Liver (tissue), 3 donors: ENCODE measurements at regions not wholly inside any gene's neighbourhood (a gene's known extent, or its start where the extent isn't known, plus 50 kb on each side); places are given as distances from the start of the nearest gene placed in this dataset.

Experiments used
- EGR1 ChIP-seq, 2 donors: IDR thresholded peaks; 2 replicates each; pipeline ENCODE4 v1.6.1; 2016 to 2018; ENCODE audit warnings: antibody characterized with exemption in 2 of 2, low read depth in 2 of 2
- FOXA1 ChIP-seq: IDR thresholded peaks from 2 replicates; pipeline ENCODE4 v1.6.1; 2016; ENCODE audit warnings: antibody characterized with exemption
- FOXA2 ChIP-seq: IDR thresholded peaks from 2 replicates; pipeline ENCODE4 v1.6.1; 2016; ENCODE audit warnings: antibody characterized with exemption
- HNF4A ChIP-seq, 2 donors: conservative IDR thresholded peaks; 2 replicates each; pipeline ENCODE4 v1.6.1; 2016; ENCODE audit warnings: antibody characterized with exemption in 2 of 2, mild to moderate bottlenecking in 2 of 2
- JUND ChIP-seq, 2 donors: IDR thresholded peaks; 2 replicates each; pipeline ENCODE4 v1.6.1; 2016; ENCODE audit warnings: antibody characterized with exemption in 2 of 2
- MAX ChIP-seq: IDR thresholded peaks from 2 replicates; pipeline ENCODE4 v1.6.1; 2016; ENCODE audit warnings: antibody characterized with exemption
- RAD21 ChIP-seq, 2 donors: IDR thresholded peaks; 2 replicates each; pipeline ENCODE4 v1.6.1; 2016; ENCODE audit warnings: antibody characterized with exemption in 2 of 2, mild to moderate bottlenecking in 2 of 2
- TAF1 ChIP-seq: conservative IDR thresholded peaks from 2 replicates; pipeline ENCODE4 v1.6.1; 2016; ENCODE audit warnings: antibody characterized with exemption, mild to moderate bottlenecking
- YY1 ChIP-seq: IDR thresholded peaks from 2 replicates; pipeline ENCODE4 v1.6.1; 2016; ENCODE audit warnings: antibody characterized with exemption, mild to moderate bottlenecking
- TF ChIP-seq, protein P1 (sequence below): fragments of 150-350 bp; IDR thresholded peaks from 2 replicates; pipeline ENCODE4 v1.5.1; 2017; ENCODE audit warnings: improper control_type of control experiment, low read depth, low read length; ENCODE audit not compliant: missing input control
- TF ChIP-seq, protein P2 (sequence below): IDR thresholded peaks from 2 replicates; pipeline ENCODE4 v1.6.1; 2016; ENCODE audit warnings: antibody characterized with exemption, mild to moderate bottlenecking
- donor health status: healthy.
- donor health status: healthy.

DNA sequence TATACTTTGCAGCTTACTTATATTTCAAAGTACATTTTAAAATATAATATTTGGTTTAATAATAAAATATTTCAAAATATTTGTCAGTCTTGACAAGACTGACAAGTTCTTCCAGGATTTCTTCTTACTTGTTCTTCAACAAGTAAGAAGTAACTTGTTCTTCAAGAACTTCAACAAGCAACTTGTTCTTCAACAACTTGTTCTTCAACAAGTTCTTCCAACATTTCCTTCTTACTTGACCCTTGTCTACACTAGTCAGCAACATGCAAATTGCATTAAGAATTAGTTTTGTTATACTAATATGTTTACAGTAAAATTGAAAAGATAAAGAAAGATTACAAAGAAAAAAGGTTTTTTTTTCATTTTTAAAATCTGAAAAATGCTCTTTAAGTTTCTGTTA lies 731.7 kb downstream of the NSUN3 start:
- TF ChIP-seq RAD21 (IDR thresholded peaks at IDR 0.05), result no peak
- TF ChIP-seq JUND (IDR thresholded peaks at IDR 0.05), result no peak
- TF ChIP-seq, protein P1, sequence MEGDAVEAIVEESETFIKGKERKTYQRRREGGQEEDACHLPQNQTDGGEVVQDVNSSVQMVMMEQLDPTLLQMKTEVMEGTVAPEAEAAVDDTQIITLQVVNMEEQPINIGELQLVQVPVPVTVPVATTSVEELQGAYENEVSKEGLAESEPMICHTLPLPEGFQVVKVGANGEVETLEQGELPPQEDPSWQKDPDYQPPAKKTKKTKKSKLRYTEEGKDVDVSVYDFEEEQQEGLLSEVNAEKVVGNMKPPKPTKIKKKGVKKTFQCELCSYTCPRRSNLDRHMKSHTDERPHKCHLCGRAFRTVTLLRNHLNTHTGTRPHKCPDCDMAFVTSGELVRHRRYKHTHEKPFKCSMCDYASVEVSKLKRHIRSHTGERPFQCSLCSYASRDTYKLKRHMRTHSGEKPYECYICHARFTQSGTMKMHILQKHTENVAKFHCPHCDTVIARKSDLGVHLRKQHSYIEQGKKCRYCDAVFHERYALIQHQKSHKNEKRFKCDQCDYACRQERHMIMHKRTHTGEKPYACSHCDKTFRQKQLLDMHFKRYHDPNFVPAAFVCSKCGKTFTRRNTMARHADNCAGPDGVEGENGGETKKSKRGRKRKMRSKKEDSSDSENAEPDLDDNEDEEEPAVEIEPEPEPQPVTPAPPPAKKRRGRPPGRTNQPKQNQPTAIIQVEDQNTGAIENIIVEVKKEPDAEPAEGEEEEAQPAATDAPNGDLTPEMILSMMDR, result no peak
- TF ChIP-seq YY1, result no peak
- TF ChIP-seq, protein P2, sequence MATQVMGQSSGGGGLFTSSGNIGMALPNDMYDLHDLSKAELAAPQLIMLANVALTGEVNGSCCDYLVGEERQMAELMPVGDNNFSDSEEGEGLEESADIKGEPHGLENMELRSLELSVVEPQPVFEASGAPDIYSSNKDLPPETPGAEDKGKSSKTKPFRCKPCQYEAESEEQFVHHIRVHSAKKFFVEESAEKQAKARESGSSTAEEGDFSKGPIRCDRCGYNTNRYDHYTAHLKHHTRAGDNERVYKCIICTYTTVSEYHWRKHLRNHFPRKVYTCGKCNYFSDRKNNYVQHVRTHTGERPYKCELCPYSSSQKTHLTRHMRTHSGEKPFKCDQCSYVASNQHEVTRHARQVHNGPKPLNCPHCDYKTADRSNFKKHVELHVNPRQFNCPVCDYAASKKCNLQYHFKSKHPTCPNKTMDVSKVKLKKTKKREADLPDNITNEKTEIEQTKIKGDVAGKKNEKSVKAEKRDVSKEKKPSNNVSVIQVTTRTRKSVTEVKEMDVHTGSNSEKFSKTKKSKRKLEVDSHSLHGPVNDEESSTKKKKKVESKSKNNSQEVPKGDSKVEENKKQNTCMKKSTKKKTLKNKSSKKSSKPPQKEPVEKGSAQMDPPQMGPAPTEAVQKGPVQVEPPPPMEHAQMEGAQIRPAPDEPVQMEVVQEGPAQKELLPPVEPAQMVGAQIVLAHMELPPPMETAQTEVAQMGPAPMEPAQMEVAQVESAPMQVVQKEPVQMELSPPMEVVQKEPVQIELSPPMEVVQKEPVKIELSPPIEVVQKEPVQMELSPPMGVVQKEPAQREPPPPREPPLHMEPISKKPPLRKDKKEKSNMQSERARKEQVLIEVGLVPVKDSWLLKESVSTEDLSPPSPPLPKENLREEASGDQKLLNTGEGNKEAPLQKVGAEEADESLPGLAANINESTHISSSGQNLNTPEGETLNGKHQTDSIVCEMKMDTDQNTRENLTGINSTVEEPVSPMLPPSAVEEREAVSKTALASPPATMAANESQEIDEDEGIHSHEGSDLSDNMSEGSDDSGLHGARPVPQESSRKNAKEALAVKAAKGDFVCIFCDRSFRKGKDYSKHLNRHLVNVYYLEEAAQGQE, result no peak
- TF ChIP-seq HNF4A (conservative IDR thresholded peaks at IDR 0.05), result no peak
- no peak for TF ChIP-seq MAX
- no peak for TF ChIP-seq FOXA2
- TF ChIP-seq TAF1, result no peak
- no peak for TF ChIP-seq EGR1 (IDR thresholded peaks at IDR 0.05; ENCODE audit: low read depth in 2 of 2)
- no peak for TF ChIP-seq FOXA1
